ENCODE measurements at regions not wholly inside any gene's neighbourhood (a gene's known extent, or its start where the extent isn't known, plus 50 kb on each side); places are given as distances from the start of the nearest gene placed in this dataset.

- no peak for DNase-seq
Measured at GRCh38 chr3:102529452-102529851, 94.6 kb downstream of the ZPLD1 start.

- peak; percentile 25 for DNase-seq
Measured at GRCh38 chr3:102530415-102531181, 95.8 kb downstream of the ZPLD1 start.

GRCh38 chr3:102531686-102532085 lies 96.9 kb downstream of the ZPLD1 start:
- no peak for DNase-seq

DNA sequence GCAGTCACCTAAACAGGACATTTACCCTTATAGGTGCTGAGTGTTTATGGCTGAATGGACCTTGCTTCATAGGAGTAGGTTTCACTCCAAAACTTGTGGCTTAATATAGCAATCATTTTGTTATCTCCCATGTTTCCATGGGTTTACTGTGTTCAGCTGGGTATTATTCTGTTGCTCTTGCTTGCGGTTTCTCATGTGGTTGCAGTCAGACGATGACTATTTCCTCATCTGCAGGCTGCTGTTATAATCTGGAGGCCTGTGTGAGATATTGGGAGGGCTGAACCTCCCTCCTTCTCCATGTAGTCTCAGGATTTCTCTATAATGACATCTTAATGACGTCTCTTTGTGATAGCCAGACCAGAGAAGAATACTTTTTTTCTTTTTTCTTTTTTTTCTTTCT lies 98.1 kb downstream of the ZPLD1 start:
- DNase-seq, result peak; percentile 29

DNA sequence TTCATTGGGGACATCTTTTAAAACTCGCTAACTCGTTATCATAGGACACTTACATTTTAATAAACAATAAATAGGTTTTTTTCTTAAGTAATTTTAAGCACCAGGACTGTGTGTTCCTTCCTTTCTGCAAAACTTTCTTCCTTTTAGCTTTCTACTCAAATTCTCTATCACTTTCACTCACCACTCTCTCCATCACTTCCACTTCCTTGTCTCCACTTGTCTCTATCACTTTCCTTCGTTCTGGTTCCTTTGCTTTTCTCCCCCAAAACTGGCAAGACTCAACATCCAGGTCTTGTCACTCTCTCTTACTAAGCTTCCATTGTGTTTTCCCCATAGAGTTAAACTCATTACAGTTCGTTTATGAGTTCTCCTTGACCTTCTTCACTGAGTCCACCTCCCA lies 99.0 kb downstream of the ZPLD1 start:
- DNase-seq, result no peak

GRCh38 chr3:102536456-102536855 lies 101.6 kb downstream of the ZPLD1 start:
- peak; percentile 39 for DNase-seq

DNA sequence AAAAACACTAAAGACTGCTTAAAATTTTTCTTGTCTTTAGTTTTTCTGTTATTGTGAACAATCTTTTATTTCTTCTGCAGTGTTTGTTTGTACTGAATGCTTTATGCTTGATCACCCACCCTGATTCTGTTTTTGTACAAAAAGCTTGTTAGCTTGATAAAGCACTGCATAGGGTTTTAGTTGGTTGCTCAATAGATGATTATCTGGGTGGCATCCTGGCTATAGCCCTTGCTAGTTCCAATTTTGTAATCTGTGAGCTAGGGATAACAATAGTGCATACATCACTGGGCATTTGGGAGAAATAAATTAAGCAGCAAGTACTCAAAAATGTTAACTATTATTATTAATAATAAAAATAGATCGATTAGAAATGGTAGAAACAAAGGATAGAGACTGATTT lies 102.3 kb downstream of the ZPLD1 start:
- DNase-seq, result no peak

- DNase-seq, result no peak
Measured at GRCh38 chr3:102544741-102545140, 109.9 kb downstream of the ZPLD1 start.

DNA sequence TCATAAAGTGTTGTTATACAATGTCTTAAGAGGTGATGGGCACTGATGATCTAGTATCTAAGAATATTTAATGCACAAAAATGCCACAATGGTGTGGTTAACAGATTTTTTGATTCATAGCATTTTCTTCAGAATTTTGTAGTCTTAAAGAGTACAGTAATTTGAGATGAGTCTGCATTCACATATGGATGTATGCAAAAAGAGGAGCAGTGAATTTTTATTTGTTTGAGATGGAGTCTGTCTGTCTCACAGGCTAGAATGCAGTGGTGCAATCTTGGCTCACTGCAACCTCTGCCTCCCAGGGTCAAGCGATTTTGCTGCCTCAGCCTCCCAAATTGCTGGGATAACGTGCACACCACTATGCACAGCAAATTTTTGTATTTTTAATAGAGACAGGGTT lies 110.5 kb downstream of the ZPLD1 start:
- no peak for DNase-seq

DNA sequence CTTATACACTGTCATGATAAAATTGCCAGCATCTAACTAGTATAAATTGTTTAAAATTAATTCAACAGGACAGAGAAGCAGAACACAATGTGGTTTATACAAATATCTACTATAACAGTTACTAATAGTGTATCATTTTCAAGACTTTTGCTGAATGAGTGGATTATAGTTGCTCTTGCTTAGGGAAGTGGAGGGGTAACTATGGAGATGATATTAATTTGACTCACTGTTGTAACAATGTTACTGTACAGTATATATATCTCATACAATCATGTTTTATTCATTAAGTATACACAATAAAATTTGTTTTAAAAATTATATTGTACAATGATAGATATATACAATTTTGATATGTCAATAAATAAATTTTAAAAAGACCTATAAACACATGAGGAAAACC lies 119.1 kb downstream of the ZPLD1 start:
- no peak for DNase-seq

DNA sequence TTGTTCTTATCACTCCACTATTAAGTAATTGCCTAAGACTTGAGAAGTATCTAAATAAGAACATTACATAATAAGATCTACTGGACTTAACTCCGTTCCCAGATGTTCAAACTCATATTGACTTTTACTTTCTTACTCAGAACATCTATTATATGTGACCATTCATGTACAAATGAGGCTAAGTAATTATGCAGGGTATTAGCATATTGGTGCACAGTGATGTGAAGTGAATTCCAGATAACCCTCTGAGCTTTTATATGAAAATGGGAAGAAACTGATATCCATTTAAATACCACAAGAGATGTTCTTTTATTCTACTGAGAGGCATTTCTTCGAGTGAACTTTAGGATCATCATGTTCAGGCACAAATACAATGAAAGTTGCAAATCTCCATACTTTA lies 135.7 kb downstream of the ZPLD1 start:
- DNase-seq, result no peak

- DNase-seq, result no peak
Measured at GRCh38 chr3:102571006-102571405, 136.2 kb downstream of the ZPLD1 start.

GRCh38 chr3:102571720-102572384 lies 137.0 kb downstream of the ZPLD1 start:
- DNase-seq, result no peak

DNA sequence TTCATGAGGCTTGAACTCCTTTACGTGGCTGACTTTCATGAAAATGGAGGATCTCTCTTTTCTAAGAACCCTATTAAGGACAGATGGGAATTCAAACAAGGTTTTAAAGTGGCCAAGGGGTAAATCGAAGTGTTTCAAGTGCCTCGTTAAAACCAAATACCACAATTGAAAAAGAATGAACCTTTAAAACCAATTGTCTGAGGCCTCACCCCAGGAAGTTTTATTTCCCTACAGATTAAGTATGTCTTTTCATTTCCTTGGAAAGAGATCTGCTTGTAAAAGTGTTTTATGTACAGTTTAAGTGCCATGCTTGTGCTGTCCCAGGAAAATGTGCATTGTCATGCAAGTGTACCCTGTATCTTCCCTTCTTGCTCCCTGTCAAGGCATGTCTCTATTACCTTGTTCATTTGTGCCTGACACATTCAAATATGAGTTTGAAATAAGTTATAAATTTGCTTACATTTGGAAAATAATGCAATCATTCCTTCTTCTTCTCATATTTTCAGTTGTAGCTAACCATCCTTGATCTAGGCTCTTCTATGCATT lies 138.7 kb downstream of the ZPLD1 start:
- no peak for DNase-seq

DNA sequence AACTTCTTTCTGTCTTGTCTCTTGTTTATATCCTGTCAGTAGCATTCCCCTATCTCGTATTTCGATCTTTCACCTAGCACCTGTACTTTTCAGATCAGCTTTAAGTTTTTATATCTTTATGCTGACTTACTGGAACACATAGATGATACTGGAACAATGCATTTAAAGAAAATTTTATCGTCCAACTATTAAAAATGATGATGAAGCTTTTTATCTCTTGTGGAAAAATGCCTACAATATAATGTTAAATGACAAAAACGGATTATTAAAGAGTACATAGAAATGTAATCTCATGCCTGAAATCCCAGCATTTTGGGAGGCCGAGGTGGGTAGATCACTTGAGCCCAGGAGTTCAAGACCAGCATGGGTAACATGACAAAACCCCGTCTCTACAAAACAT lies 139.5 kb downstream of the ZPLD1 start:
- DNase-seq, result no peak

DNA sequence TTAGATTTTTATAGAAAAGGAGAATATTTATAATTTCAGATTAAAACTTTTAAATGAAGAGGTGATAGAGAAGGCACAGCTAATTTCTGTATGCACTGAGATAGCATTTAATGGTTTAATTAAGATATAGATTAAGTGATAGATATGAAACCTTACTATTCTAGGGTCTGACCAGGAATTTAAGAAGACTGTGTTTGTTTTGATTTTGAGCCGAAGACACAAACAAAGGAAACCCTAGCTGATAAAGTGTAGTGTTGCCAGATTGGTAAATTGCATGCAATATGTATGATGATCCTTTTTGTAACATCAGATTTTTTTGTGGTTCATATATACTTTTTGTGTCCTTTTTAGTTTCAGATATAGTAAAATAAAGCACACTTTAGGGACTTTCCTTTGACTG lies 141.8 kb downstream of the ZPLD1 start:
- no peak for DNase-seq

- no peak for DNase-seq
Measured at GRCh38 chr3:102577082-102577789, 142.4 kb downstream of the ZPLD1 start.

GRCh38 chr3:102580760-102581159 lies 145.9 kb downstream of the ZPLD1 start:
- DNase-seq, result no peak

GRCh38 chr3:102586485-102586884 lies 151.7 kb downstream of the ZPLD1 start:
- DNase-seq, result no peak

DNA sequence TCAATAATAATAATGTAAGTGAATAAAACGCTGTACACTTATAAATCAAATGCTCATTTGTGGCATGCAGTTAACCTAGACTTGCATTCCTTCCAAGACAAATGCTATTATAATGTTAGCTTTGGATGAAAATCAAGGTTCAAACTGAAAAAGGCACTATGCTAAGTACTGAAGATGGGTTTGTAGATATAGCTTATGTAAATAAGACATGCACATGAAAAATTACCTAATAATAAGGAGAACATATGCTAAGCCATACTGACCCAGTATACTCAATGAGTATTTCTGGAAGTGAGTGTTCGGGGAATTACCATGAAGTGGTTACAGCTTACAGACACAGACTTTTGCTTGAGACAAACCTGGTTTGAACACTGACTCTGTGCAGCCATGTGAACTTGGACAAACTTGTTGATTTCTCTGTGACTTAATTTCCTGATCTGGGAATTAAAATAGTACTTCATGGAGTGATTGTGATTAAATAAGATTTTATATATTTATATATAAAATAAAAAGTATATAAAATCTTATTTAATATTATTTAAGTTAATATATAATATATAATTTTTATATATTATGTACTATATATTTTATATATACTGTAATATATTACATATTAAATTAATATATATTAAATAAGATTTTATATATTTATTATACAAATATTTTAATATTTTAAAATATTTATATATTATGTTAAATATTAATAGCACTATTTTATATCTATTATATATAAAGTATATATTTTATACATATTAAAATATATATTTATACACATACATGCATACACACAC lies 159.2 kb downstream of the ZPLD1 start:
- no peak for DNase-seq

DNA sequence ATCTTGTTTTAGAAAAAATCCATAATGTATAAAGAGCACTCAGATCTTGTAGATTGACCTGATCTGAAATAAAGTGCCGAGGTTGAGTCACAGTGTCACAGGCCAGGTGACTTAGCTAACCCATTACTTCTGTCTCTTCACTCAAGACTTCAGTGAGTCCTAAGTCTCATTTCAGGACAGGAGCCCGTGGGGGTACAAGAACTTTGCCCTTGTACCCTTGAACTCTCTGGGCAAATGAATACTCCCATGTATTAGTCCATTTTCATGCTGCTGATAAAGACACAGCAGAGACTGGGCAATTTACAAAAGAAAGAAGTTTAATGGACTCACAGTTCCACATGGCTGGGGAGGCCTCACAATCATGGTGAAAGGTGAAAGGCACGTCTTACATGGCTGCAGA lies 160.2 kb downstream of the ZPLD1 start:
- no peak for DNase-seq

GRCh38 chr3:102599819-102600576 lies 165.2 kb downstream of the ZPLD1 start:
- no peak for DNase-seq
